ENCODE measurements at regions not wholly inside any gene's neighbourhood (a gene's known extent, or its start where the extent isn't known, plus 50 kb on each side); places are given as distances from the start of the nearest gene placed in this dataset.

GRCh38 chr16:56068816-56069215 is 122.5 kb upstream of the GNAO1 start:
- H3K27ac Mint-ChIP-seq (ENCODE audit: unreplicated experiment), result no peak overlapping the region
- no peak overlapping the region for H3K4me3 Mint-ChIP-seq (ENCODE audit: unreplicated experiment)
- no peaks in the 10 kb centered on the region for H3K36me3 Mint-ChIP-seq (ENCODE audit: low read depth)
- no peak for DNase-seq (ENCODE audit: low spot score)
- TF ChIP-seq CTCF (IDR thresholded peaks at IDR 0.05), result no peak
- no peaks in the 10 kb centered on the region for H3K9me3 Mint-ChIP-seq (ENCODE audit: low read depth)
- peaks cover 2% of the 10 kb centered on the region for H3K27me3 Mint-ChIP-seq (ENCODE audit: low read depth)
- no peaks in the 10 kb centered on the region for H3K4me1 Mint-ChIP-seq (ENCODE audit: low read depth)

GRCh38 chr16:56068314-56068713 is 123.0 kb upstream of the GNAO1 start:
- no peak for TF ChIP-seq CTCF (IDR thresholded peaks at IDR 0.05)
- Mint-ChIP-seq H3K36me3 (ENCODE audit: low read depth) (no peaks in the 10 kb centered on the region), H3K9me3 (ENCODE audit: low read depth) (no peaks in the 10 kb centered on the region), H3K4me1 (ENCODE audit: low read depth) (no peaks in the 10 kb centered on the region), H3K27ac (ENCODE audit: unreplicated experiment) (no peak overlapping the region), H3K27me3 (ENCODE audit: low read depth) (peaks cover 2% of the 10 kb centered on the region), H3K4me3 (ENCODE audit: unreplicated experiment) (no peak overlapping the region)
- no peak for DNase-seq (ENCODE audit: low spot score)

- no peak for TF ChIP-seq CTCF (IDR thresholded peaks at IDR 0.05)
- no peak for DNase-seq (ENCODE audit: low spot score)
- Mint-ChIP-seq H3K36me3 (ENCODE audit: low read depth) (no peaks in the 10 kb centered on the region), H3K9me3 (ENCODE audit: low read depth) (no peaks in the 10 kb centered on the region), H3K27me3 (ENCODE audit: low read depth) (peaks cover 2% of the 10 kb centered on the region), H3K27ac (ENCODE audit: unreplicated experiment) (no peak overlapping the region), H3K4me3 (ENCODE audit: unreplicated experiment) (no peak overlapping the region), H3K4me1 (ENCODE audit: low read depth) (no peaks in the 10 kb centered on the region)
These were observed 123.9 kb upstream of the GNAO1 start for GRCh38 chr16:56067406-56067805.

GRCh38 chr16:56066617-56067016 is 124.7 kb upstream of the GNAO1 start:
- Mint-ChIP-seq H3K4me1 (ENCODE audit: low read depth) (no peaks in the 10 kb centered on the region), H3K9me3 (ENCODE audit: low read depth) (no peaks in the 10 kb centered on the region), H3K27ac (ENCODE audit: unreplicated experiment) (no peak overlapping the region), H3K4me3 (ENCODE audit: unreplicated experiment) (no peak overlapping the region), H3K27me3 (ENCODE audit: low read depth) (peaks cover 2% of the 10 kb centered on the region), H3K36me3 (ENCODE audit: low read depth) (no peaks in the 10 kb centered on the region)
- no peak for DNase-seq (ENCODE audit: low spot score)
- TF ChIP-seq CTCF (IDR thresholded peaks at IDR 0.05), result no peak

- Mint-ChIP-seq H3K27ac (ENCODE audit: unreplicated experiment) (no peak overlapping the region), H3K4me3 (ENCODE audit: unreplicated experiment) (no peak overlapping the region), H3K36me3 (ENCODE audit: low read depth) (no peaks in the 10 kb centered on the region), H3K9me3 (ENCODE audit: low read depth) (no peaks in the 10 kb centered on the region), H3K27me3 (ENCODE audit: low read depth) (no peaks in the 10 kb centered on the region), H3K4me1 (ENCODE audit: low read depth) (no peaks in the 10 kb centered on the region)
- no peak for DNase-seq (ENCODE audit: low spot score)
- no peak for TF ChIP-seq CTCF (IDR thresholded peaks at IDR 0.05)
These were observed 128.2 kb upstream of the GNAO1 start for GRCh38 chr16:56063111-56063510.

All from chondrocyte (in vitro differentiated cells).